GM04504 (cell line): ENCODE measurements at regions not wholly inside any gene's neighbourhood (a gene's known extent, or its start where the extent isn't known, plus 50 kb on each side); places are given as distances from the start of the nearest gene placed in this dataset.

Experiments
- DNase-seq: peaks from one replicate; pipeline ENCODE4 v3.0.0-alpha.2; 2012; ENCODE audit warnings: low read depth

GRCh38 chr22:25366876-25367466 lies 147.5 kb downstream of the CRYBB2 start:
- no peak for DNase-seq

GRCh38 chr22:25367756-25368155 lies 148.3 kb downstream of the CRYBB2 start:
- DNase-seq, result no peak

DNA sequence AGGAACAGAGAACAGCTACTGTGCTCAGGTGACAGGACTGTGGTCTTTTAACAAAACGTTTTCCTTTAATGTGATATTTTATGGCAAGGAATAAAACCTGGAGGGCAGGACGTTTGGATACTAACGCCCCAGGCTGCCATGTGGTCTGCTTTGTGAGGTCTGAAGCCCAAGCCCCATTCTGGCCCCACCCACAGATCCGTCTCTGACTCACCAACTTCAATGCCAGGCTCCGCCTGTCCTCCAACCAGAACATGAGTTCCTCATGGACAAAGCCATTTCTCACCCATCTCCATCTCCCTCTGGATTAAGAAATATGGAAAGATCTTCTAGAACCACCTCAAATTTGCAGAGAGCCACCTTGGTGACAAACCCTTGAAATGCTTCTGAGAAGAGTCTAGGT lies 148.8 kb downstream of the CRYBB2 start:
- DNase-seq, result peak; percentile 32

DNA sequence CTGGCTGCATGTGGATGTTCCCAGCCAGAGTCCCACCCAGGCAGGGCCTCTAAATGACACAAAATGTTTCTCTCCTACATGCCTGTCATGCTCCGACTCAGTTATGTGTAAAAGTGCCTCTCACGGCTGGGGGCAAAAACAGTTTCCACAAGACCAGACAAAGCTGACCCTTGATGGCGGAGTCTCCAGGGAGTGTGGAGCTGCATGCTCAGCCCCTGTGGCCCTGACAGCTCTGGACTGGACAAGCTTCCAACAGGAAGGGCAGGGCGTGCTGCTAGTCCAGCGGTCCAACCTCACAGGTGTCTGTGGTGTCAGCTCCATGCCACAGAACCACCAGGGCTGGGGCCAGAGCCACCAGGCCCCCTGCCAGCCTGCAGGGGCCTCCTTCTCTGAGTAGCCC lies 149.6 kb downstream of the CRYBB2 start:
- no peak for DNase-seq

GRCh38 chr22:25370322-25370721 lies 150.9 kb downstream of the CRYBB2 start:
- DNase-seq, result no peak

DNA sequence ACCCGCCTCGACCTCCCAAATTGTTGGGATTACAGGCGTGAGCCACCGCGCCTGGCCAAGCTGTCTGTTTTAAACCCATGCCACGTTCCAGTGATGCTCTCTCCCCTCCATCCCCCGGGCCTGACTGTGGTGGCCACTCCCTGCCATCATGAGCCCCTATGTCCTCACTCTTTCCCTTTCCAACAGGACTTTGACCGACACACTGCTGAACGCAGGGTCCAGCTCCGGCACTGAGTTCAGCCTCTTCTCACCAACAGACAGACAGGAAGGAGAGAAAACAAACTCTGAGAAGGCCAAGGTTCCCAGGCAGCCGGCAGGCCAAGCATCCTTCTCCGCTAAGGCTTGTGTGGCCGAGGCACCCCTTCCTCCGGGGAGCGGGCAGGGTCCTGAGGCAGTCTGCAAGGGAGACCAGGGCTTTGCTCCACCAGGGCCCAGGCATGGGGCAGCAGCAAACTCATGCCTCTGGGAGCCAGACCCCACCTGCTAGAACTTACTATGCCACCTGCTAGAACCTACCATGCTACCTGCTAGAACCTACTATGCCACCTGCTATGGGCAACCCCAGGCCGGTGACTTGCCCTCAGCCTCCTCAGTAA lies 152.7 kb downstream of the CRYBB2 start:
- no peak for DNase-seq

DNA sequence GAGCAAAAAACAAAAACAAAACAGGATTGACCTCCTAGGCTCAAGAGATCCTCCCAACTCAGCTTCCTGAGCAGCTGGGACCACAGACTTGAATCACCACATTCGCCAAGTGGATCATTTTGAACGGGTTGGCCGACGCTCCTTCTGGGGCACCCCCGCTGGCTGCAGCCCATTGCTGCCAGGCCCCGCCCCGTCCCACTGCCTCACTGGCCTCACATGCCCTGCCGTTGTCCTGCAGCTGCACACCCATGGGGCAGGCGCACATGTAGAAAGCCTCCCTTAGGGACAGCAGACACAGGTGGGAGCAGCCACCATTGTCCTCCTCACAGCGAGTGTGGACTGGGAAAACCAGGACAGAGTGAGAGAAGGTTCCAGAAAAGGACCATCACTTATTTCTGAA lies 154.5 kb downstream of the CRYBB2 start:
- DNase-seq, result no peak

DNA sequence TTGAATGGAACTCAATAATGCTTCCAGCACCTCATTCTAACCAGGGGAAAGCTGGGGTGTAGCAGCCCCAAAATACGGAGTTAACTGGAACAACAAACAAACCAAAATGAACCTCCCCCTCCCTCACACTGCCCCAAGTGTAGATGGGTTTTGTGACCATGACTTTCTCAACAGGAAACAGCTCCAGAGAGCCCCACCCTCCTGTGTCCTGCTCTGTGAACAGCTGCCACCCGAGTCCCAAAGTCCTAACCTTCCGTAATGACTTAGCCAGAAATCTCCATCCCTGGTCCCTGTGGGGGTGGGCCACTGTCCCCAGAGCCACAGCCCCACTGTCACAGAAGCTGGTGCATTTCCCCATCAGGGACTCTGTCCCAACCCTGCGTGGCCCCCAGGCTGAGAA lies 155.4 kb downstream of the CRYBB2 start:
- no peak for DNase-seq

DNA sequence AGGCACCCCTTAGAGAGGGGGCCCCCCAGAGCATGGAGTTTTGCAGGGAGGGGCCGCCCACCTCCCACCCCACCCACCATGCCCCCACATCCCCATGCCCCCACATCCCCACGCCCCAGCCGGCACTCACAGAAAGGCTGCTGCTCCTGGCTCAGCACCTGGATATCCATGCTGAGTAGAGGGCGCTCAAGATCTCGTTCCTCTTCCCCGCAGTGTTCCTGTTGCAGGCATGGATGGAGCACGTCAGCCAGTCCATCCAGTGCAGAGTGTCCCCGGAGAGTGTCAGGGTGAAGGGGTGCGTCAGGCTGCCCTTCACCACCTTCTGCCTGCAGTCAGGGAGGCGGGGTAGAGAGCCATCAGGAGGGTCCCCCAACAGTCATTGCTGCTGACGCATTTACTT lies 156.2 kb downstream of the CRYBB2 start:
- no peak for DNase-seq

DNA sequence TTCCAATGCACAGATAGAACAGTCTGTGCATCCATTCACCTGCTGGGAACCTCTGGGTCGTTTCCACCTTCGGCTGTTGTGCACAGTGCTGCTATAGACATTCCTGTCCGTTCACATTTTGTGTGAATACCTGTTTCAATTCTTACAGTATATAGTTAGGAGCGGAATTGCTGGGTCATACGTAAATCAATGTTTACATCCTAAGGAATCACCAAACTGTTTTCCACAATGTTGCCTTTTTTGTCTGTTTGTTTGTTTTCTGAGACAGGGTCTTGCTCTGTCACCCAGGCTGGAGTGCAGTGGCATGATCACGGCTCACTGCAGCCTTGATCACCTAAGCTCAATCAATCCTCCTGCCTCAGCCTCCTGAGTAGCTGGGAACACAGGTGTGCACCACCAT lies 158.3 kb downstream of the CRYBB2 start:
- no peak for DNase-seq

- no peak for DNase-seq
Observed at GRCh38 chr22:25380122-25380747, 160.8 kb downstream of the CRYBB2 start.

DNA sequence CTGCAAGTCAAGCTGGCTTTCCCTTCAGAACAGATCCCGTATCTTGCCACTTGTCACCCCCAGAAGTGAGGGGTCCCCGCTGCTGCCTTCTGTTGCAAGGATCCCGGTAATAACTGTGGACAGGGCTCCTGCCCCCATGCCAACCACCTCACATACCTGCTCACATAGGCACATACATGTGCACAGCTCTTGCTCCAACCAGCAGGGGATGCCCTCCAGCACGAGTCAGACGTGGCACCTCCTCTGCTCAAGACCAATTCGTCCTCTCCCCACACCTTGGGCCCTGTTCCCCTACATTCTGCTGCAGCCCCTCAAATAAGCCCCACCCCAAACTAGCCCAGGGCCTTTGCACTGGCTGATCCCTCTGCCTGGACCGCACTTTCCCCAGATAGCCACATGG lies 163.3 kb downstream of the CRYBB2 start:
- DNase-seq, result no peak

- DNase-seq, result no peak
Observed at GRCh38 chr22:25383278-25383820, 163.9 kb downstream of the CRYBB2 start.

DNA sequence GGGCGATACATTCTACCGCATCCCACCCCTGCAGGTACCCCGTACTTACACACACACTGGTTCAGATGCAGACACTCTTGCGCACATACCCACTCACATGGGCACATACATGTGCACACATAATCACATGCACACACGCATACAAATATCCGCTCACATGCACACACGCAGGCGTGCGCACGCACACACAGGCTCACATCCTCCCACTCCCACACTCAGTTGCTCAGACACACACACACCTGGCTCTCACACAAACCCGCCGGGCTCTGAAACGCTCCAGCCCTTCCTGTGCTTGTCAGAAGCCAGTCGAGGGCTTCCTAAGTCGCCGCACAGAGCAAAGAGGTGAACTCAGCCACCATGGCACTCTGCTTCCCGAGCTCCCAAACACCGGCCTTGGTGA lies 164.5 kb downstream of the CRYBB2 start:
- no peak for DNase-seq

DNA sequence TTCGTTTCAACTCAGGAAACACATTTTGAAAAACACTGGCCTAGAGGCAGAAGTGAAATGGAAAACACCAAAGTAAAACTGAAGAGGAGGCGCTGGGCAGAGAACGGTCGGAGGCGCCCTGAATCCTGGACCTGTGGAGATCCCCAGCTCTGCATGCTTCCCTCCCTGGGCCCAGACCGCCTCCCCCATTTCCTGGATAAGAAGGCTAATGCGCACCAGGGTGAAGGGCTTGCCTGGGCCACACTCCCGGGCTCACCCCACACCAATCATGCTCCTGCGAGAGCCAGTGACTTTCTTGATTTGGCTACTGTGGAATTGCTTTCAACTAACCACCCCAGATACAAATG lies 167.1 kb downstream of the CRYBB2 start:
- no peak for DNase-seq

GRCh38 chr22:25388415-25388814 lies 169.0 kb downstream of the CRYBB2 start:
- DNase-seq, result no peak

GRCh38 chr22:25388866-25389540 lies 169.6 kb downstream of the CRYBB2 start:
- no peak for DNase-seq

DNA sequence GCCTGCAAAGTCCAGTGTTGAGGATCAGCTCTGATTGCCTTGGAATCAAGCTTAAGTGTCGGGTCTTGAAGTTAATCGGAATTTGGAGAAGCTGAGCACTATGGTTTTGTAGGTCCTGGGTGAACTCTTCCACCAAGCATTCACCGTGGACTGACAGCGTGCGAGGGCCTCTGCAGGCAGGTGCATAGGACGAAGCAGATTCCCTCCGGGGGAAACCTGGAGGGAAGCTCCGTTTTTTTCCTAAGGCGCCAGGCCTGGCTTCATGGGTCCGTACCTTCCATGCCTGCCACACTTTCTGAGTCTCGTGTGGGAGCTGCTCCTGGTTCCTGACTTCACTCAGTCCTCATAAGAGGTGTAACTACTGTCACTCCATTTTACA lies 170.1 kb downstream of the CRYBB2 start:
- DNase-seq, result no peak

DNA sequence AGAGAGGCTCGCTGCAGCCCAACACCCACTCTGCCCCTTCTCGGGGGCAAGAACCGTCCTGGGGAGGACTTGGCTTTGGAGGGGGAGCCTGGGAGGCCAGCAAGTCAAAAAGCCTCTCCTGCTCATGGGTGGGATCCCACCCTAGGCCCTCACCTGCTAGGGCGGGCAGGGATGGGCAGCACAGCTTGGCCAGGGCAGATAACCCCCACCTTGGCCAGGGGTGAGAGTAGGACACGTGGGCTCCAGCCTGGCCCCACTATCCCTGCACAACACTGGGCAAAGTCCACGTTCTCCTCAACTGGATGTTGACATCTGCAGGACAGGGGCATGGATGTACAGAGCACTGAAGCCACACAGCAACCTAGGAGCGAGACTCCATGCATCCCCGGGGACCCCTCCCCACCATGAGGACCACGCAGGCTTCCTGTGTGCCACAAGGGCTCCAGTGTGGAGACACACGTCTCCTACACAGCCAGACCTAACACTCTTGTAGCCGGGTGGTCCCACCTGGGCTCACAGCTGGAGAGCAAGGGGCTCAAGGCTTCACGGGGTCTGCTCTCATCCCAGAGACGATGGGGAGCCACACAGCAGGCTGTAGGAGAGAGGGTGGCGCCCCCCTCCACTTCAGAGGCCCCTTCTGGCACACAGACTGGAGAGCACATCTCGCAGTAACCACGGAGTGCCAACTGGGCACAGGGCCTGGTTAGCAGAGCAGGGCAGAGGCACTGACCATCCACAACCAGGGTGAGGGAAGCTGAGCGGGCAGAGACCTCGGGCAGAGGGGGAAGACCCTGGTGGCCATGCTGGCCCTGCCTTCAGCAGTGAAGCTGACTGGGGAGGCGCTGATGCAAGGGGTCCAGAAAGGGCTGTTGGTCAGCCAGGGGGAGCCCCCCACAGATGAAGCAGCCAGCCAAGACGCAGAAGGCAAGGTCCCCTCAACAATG lies 171.1 kb downstream of the CRYBB2 start:
- DNase-seq, result no peak

DNA sequence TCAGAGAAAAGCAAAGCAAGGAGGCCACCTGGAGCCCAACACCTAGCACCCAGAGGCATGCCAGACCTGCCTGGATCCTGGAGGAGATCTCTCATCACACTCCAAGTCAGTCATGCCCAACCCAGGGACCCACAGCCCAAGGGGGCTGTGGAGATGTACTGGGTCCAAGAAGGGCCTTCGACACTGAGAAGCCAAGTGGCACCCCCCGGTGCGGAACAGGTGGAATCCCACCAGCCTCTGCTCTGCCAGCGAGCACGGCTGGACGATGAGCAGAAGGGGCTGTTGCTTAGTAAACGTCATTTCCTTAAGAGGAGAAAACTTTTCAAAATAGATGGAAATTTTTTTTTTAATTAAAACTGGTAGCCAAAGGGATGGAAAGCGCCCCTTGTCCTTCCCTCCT lies 171.9 kb upstream of the GRK3 start:
- no peak for DNase-seq

- no peak for DNase-seq
Observed at GRCh38 chr22:25393121-25393805, 171.2 kb upstream of the GRK3 start.

DNA sequence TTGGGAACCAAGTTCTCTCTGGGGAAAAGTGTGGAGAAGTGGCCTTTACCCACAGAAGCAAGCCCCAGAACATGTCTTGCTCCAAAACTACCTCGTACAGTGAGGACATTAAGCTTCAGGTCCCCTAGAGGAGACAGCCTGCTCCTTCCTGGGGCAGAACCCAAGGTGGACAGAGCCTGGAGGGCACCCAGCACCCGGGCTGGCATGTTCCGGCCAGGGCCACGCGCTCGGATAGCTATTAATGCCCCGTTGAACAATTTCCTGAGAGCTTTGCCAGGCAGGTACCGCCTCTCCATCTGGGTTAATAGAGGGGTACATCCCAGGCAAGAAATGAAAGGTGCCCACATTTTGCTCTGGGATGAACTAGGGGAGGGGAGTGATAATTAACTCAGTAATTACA lies 169.0 kb upstream of the GRK3 start:
- DNase-seq, result no peak
